ENCODE measurements at regions not wholly inside any gene's neighbourhood (a gene's known extent, or its start where the extent isn't known, plus 50 kb on each side); places are given as distances from the start of the nearest gene placed in this dataset.
A peak's percentile ranks its signal among the peaks of the same experiment; 100 is the strongest.

- H3K4me1 Mint-ChIP-seq, result peaks cover 49% of the 10 kb centered on the region
These were observed 390.9 kb upstream of the ADGRL2 start for GRCh38 chr1:81409780-81410274.

GRCh38 chr1:81409262-81409661 lies 391.5 kb upstream of the ADGRL2 start:
- no peaks in the 10 kb centered on the region for H3K27me3 Mint-ChIP-seq (ENCODE audit: low read depth)
- no peak overlapping the region for H3K27ac Mint-ChIP-seq (ENCODE audit: unreplicated experiment)
- peaks cover 44% of the 10 kb centered on the region for H3K4me1 Mint-ChIP-seq
- H3K4me3 Mint-ChIP-seq, result no peak overlapping the region
- TF ChIP-seq CTCF (conservative IDR thresholded peaks at IDR 0.05), result no peak
- H3K9me3 Mint-ChIP-seq, result no peaks in the 10 kb centered on the region
- DNase-seq (ENCODE audit: low read depth, low spot score), result no peak
- no peaks in the 10 kb centered on the region for H3K36me3 Mint-ChIP-seq (ENCODE audit: low read depth)

More at GRCh38 chr1:81409780-81410274, 390.9 kb upstream of the ADGRL2 start:
- DNase-seq (ENCODE audit: low read depth, low spot score), result no peak
- H3K27me3 Mint-ChIP-seq (ENCODE audit: low read depth), result no peaks in the 10 kb centered on the region
- H3K9me3 Mint-ChIP-seq, result no peaks in the 10 kb centered on the region
- no peaks in the 10 kb centered on the region for H3K36me3 Mint-ChIP-seq (ENCODE audit: low read depth)
- H3K4me3 Mint-ChIP-seq, result no peak overlapping the region
- no peak for TF ChIP-seq CTCF (conservative IDR thresholded peaks at IDR 0.05)
- no peak overlapping the region for H3K27ac Mint-ChIP-seq (ENCODE audit: unreplicated experiment)

GRCh38 chr1:81408419-81408818 lies 392.3 kb upstream of the ADGRL2 start:
- no peaks in the 10 kb centered on the region for H3K9me3 Mint-ChIP-seq
- DNase-seq (ENCODE audit: low read depth, low spot score), result no peak
- H3K4me3 Mint-ChIP-seq, result no peak overlapping the region
- no peak overlapping the region for H3K27ac Mint-ChIP-seq (ENCODE audit: unreplicated experiment)
- H3K4me1 Mint-ChIP-seq, result peaks cover 42% of the 10 kb centered on the region
- H3K27me3 Mint-ChIP-seq (ENCODE audit: low read depth), result no peaks in the 10 kb centered on the region
- no peaks in the 10 kb centered on the region for H3K36me3 Mint-ChIP-seq (ENCODE audit: low read depth)
- no peak for TF ChIP-seq CTCF (conservative IDR thresholded peaks at IDR 0.05)

- Mint-ChIP-seq H3K9me3 (no peaks in the 10 kb centered on the region), H3K27me3 (ENCODE audit: low read depth) (no peaks in the 10 kb centered on the region)
- no peak for TF ChIP-seq CTCF (conservative IDR thresholded peaks at IDR 0.05)
These were observed 393.5 kb upstream of the ADGRL2 start for GRCh38 chr1:81407000-81407821.

GRCh38 chr1:81406292-81406999 lies 394.3 kb upstream of the ADGRL2 start:
- Mint-ChIP-seq H3K27ac (ENCODE audit: unreplicated experiment) (peak overlapping the region; percentile 10), H3K4me1 (peaks cover 42% of the 10 kb centered on the region), H3K9me3 (no peaks in the 10 kb centered on the region), H3K27me3 (ENCODE audit: low read depth) (no peaks in the 10 kb centered on the region), H3K36me3 (ENCODE audit: low read depth) (no peaks in the 10 kb centered on the region), H3K4me3 (no peak overlapping the region)
- no peak for DNase-seq (ENCODE audit: low read depth, low spot score)
- no peak for TF ChIP-seq CTCF (conservative IDR thresholded peaks at IDR 0.05)

More at GRCh38 chr1:81407000-81407821, 393.5 kb upstream of the ADGRL2 start:
- DNase-seq (ENCODE audit: low read depth, low spot score), result no peak
- Mint-ChIP-seq H3K36me3 (ENCODE audit: low read depth) (no peaks in the 10 kb centered on the region), H3K27ac (ENCODE audit: unreplicated experiment) (peak overlapping the region; percentile 39), H3K4me3 (no peak overlapping the region), H3K4me1 (peaks cover 42% of the 10 kb centered on the region)
